Fibroblast of the conjunctiva (primary cell): ENCODE measurements at regions not wholly inside any gene's neighbourhood (a gene's known extent, or its start where the extent isn't known, plus 50 kb on each side); places are given as distances from the start of the nearest gene placed in this dataset.

Experiments
- DNase-seq: peaks from one replicate; pipeline ENCODE4 v3.0.0-alpha.2; 2010; ENCODE audit warnings: low read depth

DNA sequence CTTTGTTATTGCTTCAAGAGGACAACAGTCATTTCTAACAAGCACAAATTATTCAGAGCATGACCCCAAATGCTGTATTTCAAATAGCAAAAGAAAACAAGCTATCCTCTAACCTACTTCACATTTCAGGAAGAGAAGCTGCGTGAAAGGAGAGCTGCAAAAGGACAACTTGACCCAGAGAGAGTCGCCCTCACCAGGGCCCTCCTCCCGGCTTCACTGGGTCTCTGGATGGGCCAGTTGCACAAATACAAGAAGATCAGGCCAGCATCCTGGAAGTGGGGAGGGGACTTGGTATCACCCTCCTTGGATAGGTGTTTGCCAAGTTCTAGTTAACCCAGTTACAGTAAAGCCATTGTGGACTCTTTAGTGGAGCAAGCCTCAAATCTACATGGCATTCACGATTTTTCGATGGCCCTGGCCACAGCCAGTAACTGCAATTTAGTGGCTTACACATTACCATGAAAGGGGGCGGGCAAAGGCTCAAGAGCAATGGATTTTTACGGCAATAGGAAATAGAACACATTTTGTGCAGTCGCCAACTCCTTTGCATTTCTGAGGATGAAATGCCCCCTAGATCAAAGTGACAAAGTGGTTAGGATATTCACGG lies 166.9 kb upstream of the DIO2 start:
- DNase-seq, result no peak

DNA sequence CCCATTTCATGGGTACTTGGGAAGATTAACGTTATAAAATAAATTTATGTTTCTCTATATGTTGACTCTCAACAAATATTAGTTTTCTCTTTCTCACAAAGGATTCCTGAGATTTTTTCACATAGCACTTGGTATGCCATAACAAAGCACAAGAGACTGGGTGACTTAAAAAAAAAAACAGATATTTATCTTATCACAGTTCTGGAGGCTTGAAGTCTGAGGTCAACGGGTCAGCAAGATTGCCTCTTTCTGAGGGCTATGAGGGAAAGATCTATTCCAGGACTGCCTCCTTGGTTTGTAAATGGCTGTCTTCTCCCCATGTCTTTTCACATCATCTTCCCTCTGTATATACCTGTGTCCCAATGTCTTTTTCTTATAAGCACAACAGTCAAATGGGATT lies 153.5 kb upstream of the DIO2 start:
- DNase-seq, result no peak

DNA sequence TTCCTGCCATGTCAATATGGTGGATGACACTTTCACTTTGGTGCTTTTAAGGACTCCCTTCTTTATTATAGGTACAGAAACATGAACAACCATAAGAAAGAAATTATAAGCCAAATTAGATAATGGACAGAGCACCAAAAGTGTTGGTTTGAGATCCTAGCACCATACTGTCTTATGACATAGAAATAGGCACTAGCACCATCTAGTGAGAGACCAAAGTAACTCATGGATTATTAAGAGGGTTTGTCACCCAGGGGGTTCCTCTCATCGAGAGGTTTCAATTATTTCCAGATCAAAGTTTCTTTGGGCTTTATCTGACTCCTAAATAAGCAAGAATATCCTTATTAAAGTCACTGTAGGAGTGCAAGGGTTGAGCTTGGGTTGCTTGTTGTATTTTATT lies 153.0 kb upstream of the DIO2 start:
- DNase-seq, result peak; percentile 4

DNA sequence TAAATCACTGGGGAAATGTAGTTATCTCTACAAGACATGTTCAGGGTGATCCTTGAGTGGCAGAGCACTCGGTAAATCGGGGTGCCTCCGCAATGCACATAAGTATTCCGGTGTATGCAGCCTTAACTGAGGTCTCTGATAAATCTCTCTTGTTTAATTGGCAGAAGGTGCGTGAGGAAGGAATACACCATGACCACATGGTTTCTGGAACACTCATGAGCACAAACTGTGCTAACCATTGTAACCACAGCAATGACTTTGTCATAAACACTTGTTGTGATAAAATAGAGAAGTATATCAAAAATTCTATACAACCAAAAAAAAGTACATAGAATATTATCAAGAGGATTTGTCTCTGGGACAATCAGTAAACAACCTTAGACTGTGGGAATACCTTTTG lies 146.8 kb upstream of the DIO2 start:
- no peak for DNase-seq

DNA sequence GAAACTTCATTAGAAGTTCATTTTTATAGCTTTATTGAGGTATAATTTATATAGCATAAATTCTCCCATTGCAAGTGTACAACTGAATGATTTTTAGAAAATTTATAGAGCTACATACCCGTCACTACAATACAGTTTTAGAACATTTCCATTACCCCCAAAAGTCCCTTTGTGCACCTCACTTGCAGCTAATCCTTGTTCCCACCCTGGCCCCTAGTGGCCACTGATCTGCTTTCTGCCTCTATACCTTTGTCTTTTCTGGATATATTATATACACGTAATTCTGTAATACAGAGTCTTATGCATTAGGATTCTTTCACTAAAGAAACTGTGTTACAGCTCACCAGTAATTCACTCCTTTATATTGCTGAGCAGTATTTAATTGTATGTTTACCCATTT lies 145.1 kb upstream of the DIO2 start:
- DNase-seq, result peak; percentile 0

DNA sequence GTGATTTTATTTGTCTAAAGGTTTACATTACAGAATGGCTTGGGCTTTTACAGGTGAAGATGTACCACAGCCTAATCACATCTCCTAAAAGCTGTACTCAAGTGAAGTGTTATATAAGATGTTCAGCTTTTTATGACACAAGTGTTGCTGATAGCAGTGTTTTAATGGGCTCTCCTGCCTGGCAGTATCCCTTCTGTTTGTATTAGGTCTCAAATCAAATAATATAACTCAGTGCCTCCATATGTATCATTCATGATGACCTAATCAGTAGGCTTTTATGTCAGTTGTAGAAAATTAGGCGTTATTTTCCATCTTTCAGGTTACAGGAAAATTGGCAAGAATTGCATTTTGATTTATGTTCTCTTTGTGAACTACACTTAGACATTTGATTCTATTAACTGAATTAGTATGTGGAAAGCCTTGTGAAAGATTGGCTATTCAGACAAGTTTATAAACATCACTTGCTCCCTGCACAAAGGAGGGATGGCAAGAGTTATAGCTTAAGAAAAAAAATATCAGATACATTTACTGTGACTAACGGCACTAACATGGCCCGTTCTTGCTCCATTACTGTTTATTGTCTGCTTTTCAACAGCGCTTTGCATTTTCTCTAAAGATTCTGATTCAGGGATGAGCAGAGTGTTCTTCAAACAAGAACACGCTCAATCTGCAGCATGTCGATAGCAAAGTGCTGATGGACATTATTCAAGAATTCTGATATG lies 143.7 kb upstream of the DIO2 start:
- no peak for DNase-seq

DNA sequence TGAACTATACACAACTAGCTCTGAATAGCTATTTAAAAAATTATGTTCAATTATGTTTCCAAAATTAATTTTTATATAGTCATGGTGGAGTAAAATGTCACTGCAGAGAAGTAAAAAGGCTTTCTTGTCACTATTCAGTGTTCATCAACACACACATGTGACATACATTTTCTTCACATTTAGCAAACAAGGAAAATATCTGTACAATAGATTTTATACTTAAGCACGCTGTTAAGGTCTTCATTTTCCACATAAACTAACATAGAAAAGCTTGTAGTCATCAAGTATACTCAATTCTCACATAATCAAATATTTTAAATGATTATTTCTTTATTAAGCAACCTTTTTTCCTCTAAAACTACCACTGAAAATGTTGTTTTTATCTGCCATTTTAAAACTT lies 141.2 kb upstream of the DIO2 start:
- DNase-seq, result no peak

DNA sequence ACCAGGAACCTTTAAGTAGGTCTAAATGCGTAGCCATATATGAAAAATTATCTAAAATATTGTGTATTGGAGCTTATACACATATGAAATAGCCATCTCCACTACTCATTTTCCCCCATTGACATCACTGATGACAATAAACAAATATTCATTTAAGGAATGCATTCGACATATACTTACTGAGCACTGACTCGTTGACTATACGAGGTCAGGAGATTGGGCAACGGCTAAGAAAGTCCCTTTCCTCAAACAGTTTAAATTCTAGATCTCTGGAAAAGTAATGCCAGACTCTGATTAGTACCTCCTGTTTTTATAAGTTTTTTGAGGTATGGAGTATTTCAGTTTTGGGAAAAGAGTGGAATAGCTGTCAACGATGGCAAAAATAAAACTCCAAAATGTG lies 139.4 kb upstream of the DIO2 start:
- DNase-seq, result no peak

DNA sequence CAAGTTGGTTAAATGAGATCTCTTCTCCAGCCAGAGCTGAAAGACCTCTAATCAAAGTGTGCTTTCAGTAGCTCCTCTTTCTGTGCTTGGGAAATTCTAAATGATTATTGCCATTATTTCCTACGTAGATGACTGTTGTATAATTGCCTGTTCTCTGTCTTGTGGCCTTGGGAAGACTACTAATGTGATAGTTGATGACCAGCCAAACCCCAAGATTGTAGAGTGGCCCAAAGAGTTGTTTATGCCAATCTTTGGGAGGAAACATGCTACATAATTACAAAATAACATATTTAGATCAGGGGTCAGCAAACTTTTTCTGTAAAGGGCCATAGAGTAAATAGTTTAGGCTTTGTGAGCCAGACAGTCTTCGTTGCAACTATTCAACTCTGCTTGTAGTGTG lies 135.1 kb upstream of the DIO2 start:
- DNase-seq, result no peak

DNA sequence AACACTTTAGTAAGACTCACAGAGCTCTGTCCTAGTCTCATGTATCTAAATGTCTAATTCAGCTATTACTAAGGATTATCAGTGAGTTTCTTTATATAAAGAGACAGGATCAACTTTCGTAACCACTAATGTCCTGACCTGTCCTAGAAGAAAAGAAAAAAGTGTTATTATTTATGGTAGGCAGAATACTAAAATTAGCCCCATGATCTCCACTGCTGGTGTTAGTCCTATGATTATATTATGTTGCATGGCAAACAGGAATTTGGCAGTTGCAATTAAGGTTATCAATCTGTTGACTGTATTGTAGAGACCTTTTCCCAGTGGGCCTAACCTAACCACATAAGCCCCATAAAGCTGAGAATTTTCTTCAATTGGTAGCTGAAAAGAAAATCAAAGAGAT lies 132.9 kb upstream of the DIO2 start:
- DNase-seq, result no peak

DNA sequence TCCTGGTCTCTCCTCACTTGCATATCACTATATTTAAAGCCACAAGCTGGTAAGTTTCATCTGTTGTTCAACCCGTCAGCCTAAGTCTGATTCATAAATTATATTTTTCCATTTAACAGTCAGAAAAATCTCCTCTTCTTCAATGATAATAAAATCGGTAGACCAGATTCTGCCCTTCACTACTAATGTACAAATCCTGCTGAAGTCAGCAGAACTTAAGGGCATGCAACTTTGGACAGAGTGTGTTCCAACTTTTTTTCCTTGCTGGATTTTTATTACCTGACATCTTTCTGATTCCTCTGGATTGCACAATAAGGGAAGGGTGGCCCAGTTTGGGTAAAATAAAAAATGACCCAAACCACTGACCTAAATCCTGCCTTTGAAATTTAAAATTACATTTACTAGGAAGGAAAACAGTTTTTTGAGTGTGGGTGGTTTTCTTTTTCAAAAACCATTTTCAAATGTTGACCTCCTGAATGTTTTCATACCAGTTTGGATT lies 125.4 kb upstream of the DIO2 start:
- DNase-seq, result no peak

DNA sequence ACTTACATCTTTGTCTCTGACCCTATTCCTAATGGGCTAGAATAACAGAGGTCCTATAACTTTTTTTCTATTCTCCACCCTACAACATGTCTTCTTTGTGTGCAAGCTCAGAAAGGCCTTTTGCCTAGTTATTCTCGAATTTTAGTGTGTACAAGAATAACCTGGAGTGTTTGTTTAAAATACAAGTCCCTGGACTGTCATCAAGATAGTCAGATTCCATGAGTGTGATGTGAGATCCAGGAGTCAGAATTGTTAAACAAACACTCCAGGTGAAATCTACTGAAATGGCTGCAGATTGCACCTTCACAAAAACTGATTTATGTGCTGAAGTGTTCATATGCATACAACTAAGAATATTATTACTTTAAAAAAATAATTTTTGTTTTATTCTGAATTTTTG lies 114.4 kb upstream of the DIO2 start:
- no peak for DNase-seq

DNA sequence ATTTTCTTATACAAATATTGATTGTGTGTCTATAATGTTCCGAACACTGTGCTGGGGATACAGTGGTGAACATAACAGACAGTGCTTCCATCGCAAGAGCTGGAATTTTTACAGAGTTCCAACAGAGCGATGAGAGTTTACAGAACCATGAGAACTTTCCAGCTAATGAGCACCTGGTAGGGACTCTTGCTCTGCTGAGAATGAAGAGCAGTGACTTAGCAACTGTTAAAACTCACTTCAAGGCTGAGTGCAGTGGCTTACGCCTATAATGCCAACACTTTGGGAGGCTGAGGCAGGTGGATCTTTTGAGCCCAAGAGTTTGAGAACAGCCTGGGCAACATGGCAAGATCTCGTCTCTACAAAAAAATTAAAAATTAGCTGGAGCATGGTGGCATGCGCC lies 113.8 kb upstream of the DIO2 start:
- DNase-seq, result no peak

DNA sequence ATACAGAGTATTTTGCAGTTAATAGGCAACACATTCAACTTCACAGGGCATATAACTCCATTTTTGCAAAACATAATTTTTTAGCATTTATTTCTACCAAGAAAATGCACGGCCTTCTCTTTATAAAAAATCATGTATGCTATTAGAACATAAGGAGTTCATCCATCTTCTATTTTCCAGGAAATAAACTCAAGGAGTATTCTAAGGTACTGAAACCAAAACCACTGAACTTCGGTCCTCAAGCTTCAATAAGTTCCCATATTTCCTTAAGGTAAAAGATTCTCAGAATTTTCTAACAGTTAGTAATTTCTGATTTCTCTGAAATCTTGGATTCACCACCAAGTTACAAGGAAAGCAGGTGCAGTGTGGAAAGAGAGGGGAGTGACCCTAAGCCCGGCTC lies 113.3 kb upstream of the DIO2 start:
- no peak for DNase-seq

DNA sequence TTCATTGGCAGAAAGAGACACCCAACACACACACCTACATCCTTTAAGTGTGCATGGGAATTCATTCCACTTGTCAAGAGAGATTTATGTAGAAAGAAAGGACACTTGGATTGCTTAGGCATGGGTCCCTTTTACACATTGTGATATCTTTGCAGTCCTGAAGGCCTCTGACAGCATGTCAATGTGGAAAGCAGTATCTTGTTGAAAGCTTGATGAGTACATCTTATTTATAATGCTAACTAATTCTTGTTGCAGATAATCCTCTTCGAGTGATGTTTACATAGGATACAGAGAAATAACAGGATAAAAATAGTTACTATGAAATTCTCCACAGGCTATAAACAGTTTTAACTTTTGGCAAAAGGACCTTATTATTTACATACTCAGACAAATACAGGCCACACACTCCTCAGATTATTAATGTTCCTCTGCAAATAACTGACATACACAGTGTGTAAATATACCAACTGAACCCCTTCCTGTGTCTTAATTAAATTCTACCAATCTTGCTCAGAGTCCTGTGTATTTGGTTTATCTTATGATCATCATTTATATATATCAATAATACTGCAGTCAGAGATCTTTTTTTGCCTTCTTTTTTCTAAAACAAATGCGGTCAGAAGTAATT lies 111.8 kb upstream of the DIO2 start:
- DNase-seq, result no peak

DNA sequence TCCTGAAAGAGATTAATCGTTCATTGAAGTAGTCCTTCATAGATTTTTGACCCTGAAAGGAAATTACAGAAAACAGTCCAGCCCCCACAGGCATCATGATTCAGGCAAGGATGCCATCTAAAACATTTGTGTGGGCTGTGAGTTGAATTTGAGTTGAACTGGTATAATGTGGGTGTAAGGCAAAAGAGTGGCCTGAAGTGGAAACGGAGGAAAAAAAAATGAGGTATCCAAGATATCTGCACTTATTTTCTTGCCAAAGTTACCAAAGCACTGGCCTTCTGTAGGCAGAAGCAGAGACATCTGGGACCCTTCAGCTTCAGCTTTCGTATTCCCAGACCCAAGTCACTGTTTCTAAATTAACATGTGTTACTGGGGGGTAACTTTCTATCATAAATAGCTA lies 105.1 kb upstream of the DIO2 start:
- DNase-seq, result no peak

DNA sequence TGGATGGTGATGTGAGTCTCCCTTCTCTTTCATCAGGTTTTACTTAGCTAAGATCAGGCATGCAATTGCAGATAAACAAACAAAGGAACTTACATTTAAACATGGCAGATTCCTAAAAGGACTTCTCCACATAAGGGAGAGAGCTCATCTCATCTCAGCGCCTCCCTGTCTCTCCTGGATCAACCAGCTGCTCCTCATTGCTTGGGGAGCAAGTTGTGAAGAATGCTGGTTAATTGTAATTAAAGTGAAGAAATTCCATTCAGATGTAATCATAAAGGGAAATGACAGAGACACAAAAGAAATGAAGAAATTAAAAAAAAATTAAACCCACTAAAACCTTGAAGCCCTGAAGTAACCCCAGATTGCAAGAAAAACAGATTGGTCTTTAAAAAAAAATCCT lies 104.4 kb upstream of the DIO2 start:
- DNase-seq, result no peak

DNA sequence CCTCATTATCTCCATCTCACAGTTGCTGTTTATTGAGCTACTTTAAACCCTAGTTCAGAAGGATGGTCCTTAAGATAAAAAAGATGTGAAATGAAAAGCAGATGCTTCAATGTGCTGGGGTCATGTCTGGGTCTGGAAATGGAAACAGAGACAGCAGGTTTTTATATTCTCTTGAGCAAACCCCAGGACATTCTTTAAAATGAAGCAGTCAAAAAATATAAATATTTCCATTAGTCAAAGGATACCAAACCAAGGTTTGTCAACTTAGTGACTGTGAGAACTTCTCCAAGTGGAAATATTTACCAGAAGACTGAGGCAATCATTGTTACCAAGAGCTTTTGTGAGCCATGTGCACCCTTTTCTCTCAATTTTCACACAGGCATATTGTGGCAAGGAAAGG lies 102.5 kb upstream of the DIO2 start:
- no peak for DNase-seq

DNA sequence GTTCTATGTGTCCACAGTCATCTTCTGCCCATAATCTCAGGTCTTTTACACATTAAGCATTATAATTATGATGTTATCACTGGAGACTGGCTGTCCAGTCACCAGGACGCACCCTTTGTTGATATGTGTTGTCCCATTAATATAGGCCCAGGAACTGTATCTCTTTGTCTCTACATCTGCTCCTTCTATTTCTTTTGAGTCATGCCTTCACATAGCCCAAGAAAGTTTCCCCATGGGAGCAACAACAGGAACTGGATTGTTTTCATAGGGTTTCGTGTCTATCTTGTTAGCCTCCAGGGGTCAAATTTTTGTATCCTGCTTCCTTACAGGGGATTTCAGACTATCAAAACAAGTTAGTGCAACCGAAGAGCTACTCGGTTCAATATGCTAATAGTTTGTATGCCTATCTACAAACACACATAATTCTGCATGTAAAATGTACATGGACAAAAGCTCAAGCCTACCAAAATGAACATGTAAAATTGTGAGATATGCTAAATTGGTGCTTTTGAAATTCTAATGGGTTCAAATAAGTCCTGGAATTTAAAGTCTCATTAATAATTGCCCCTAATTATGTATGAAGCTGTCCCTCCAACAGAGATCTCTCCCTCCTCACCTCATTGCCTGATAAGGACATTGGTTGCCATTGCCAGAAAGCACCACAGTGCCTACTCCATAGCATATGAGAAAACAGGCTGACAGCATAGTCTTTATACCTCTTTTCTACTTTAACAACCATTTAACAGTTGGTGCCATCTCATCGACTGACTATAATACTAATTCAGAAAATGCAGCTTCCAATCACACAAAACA lies 99.8 kb upstream of the DIO2 start:
- DNase-seq, result no peak

DNA sequence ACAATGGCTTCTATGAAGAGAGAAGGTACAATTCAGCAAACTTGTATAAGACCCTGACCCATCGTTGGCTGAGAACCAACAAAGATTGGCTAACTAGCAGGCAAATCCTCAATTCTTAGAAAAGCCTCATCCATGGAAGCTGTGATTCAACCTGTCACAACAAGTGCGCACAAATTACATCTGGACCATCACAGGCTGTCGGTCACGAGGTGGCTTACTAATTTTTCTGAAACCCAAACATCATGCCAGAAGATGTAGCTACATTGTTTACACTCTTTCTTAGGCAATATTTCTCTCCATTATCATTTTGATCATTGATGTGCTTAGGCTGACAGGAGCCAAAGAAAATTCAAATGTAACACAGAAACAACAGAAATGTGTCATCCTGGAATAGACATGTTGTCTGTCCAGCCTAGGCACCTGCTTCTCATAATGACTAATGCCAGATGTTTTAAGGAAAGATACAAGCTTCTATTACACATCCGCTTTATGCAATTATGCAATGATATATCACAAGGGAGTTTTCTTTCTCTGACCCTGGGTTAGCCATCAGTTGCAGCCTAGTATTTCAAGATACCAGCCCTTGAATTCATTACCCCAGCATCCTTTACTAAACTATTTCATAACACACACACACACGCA lies 92.9 kb upstream of the DIO2 start:
- DNase-seq, result no peak

DNA sequence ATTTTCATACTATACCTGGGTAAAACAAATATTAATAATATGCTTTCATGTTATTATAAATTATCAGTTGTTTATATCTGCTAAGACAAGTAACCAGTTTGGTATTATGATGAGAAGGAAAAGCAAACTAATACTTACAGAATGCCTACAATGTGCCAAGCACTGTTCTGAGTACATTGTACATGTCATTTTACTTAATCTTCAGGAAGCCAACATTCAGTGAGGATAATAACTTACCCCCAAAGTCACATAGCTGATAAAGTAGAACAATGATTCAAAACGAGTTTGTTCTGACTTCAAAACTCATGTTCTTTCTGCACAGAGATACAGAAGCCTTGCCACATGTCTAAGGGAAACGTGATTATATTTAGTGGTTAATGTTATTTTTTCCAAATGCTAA lies 89.0 kb upstream of the DIO2 start:
- DNase-seq, result no peak

DNA sequence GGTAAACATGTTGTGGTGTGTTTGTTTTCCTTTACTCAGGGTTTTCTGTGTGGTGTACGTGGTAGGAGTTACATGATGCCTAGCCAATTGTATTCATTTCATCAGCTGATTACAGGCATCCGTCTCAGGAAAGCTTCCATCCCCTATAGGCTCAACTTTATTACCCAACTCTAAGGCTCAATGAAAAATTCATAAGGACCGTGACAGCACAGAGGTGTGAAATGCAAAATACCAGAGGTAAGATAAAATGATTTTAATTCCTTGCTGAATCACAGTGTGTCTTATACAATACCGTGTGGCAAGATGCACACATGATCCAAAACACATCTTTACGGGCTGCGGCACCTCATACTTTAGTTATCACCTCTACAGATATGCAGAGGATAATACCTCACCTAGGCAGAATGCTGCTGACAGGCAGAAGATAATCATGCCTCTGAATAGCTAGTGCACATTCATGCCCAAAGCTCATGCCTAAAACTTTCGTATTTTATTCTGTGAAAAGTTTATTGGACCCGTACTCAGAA lies 87.2 kb upstream of the DIO2 start:
- DNase-seq, result no peak
